Spleen (tissue), 7 donors: ENCODE measurements at regions not wholly inside any gene's neighbourhood (a gene's known extent, or its start where the extent isn't known, plus 50 kb on each side); places are given as distances from the start of the nearest gene placed in this dataset.

ENCODE experiments used
- CTCF ChIP-seq, 11 experiments: fragments of 200-600 bp in 7 of 11; fragments of 450-650 bp in 4 of 11; sonication (generic) in 4 of 11; IDR thresholded peaks in 8 of 11; conservative IDR thresholded peaks in 3 of 11; 1 replicate in 7 of 11; 2 replicates in 4 of 11; pipeline versions ENCODE4 v1.4.0 to v1.8.0; 2016 to 2021; ENCODE audit warnings: antibody characterized with exemption in 11 of 11, inconsistent platforms in 4 of 11, mild to moderate bottlenecking in 1 of 11
- POLR2AphosphoS5 ChIP-seq, 3 donors: sonication (generic); formaldehyde crosslinking; IDR thresholded peaks; one replicate each; pipeline ENCODE4 v1.5.1; 2017; ENCODE audit warnings: antibody characterized with exemption in 3 of 3
- donor health status: DM: no; HTN: no; CAD: no; lungs with moderate emphysema.
- donor health status: DM: no; HTN: no; CAD: no.
- donor health status: DM: no; HTN: no; CAD: no.

- TF ChIP-seq CTCF (IDR thresholded peaks at IDR 0.05 in 8 of 11, conservative IDR thresholded peaks at IDR 0.05 in 3 of 11) (no peak), POLR2AphosphoS5 (IDR thresholded peaks at IDR 0.05) (no peak)
Observed at GRCh38 chr3:72690629-72691028, 157.6 kb downstream of the SHQ1 start.
